Keratinocyte (primary cell): ENCODE measurements at regions not wholly inside any gene's neighbourhood (a gene's known extent, or its start where the extent isn't known, plus 50 kb on each side); places are given as distances from the start of the nearest gene placed in this dataset.

Experiments
- DNase-seq: peaks from one replicate; pipeline ENCODE4 v3.0.0-alpha.2; 2011; ENCODE audit warnings: low read depth, missing footprints, low spot score
- FAIRE-seq: peaks from 2 replicates; lab custom pipeline; 2011; peaks lifted over from hg19 to GRCh38; lab: Jason Lieb, UNC
- H2AFZ ChIP-seq: 2 replicates; pipeline ENCODE4 v1.6.0; 2012; ENCODE audit warnings: low read length, control low read depth, inconsistent platforms; ENCODE audit not compliant: control insufficient read depth
- H3K27ac ChIP-seq: 2 replicates; pipeline ENCODE4 v1.5.1; 2011; ENCODE audit warnings: low read length; ENCODE audit not compliant: control insufficient read depth, insufficient read depth
- H3K27me3 ChIP-seq: 3 replicates; pipeline ENCODE4 v1.6.0; 2011; ENCODE audit warnings: low read length; ENCODE audit not compliant: control insufficient read depth, insufficient read depth; ENCODE audit errors: extremely low read depth
- H3K36me3 ChIP-seq, 2 experiments: 2 replicates in 1 of 2; 3 replicates in 1 of 2; pipeline ENCODE4 v1.5.1; 2011; ENCODE audit warnings: low read length in 2 of 2, mild to moderate bottlenecking in 1 of 2; ENCODE audit not compliant: control insufficient read depth in 2 of 2, insufficient read depth in 2 of 2; ENCODE audit errors: extremely low read depth in 1 of 2
- H3K4me1 ChIP-seq: 3 replicates; pipeline ENCODE4 v1.5.1; 2011; ENCODE audit warnings: low read length; ENCODE audit not compliant: control insufficient read depth, insufficient read depth; ENCODE audit errors: extremely low read depth
- H3K4me2 ChIP-seq: 3 replicates; pipeline ENCODE4 v1.6.0; 2011; ENCODE audit warnings: low read depth, low read length; ENCODE audit not compliant: control insufficient read depth, insufficient read depth; ENCODE audit errors: extremely low read depth
- H3K4me3 ChIP-seq, 3 experiments: fragments of 200-600 bp in 1 of 3; sonication (generic) in 1 of 3; 2 replicates in 2 of 3; 3 replicates in 1 of 3; pipeline ENCODE4 v1.5.1; 2011 to 2016; ENCODE audit warnings: low read length in 3 of 3, mild to moderate bottlenecking in 3 of 3, control low read depth in 2 of 3, inconsistent platforms in 1 of 3, low read depth in 1 of 3, mixed read lengths in 1 of 3, mixed run types in 1 of 3, moderate library complexity in 1 of 3; ENCODE audit not compliant: control insufficient read depth in 2 of 3, insufficient read depth in 2 of 3; ENCODE audit errors: extremely low read depth in 1 of 3
- H3K79me2 ChIP-seq: 2 replicates; pipeline ENCODE4 v1.6.0; 2012; ENCODE audit warnings: low read length; ENCODE audit not compliant: control insufficient read depth, insufficient read depth
- H3K9ac ChIP-seq: 3 replicates; pipeline ENCODE4 v1.6.0; 2011; ENCODE audit warnings: low read length; ENCODE audit not compliant: control insufficient read depth, insufficient read depth; ENCODE audit errors: extremely low read depth
- H3K9me1 ChIP-seq: 3 replicates; pipeline ENCODE4 v1.6.0; 2011; ENCODE audit warnings: low read length; ENCODE audit not compliant: control insufficient read depth, insufficient read depth; ENCODE audit errors: extremely low read depth
- H3K9me3 ChIP-seq: 2 replicates; pipeline ENCODE4 v1.5.1; 2012; ENCODE audit warnings: low read depth, low read length; ENCODE audit not compliant: control insufficient read depth
- H4K20me1 ChIP-seq: 3 replicates; pipeline ENCODE4 v1.6.0; 2011; ENCODE audit warnings: low read length; ENCODE audit not compliant: control insufficient read depth, insufficient read depth; ENCODE audit errors: extremely low read depth
- CTCF ChIP-seq, 3 experiments: IDR thresholded peaks in 1 of 3; conservative IDR thresholded peaks in 1 of 3; optimal IDR thresholded peaks in 1 of 3; 2 replicates in 2 of 3; 3 replicates in 1 of 3; pipeline versions ENCODE3 to v1.5.1; 2011; ENCODE audit warnings: low read length in 3 of 3, mild to moderate bottlenecking in 3 of 3, moderate library complexity in 2 of 3, control low read depth in 1 of 3, inconsistent platforms in 1 of 3; ENCODE audit not compliant: insufficient read depth in 2 of 3; ENCODE audit errors: extremely low read depth in 1 of 3
- EZH2 ChIP-seq: IDR thresholded peaks from one replicate; pipeline ENCODE4 v1.6.1; 2012; ENCODE audit warnings: inconsistent platforms, mild to moderate bottlenecking, low read length, moderate library complexity
- dilution Hi-C: fragments of 300-500 bp; cut with MboI; formaldehyde crosslinking; loops from one replicate; pipeline ENCODE4 v1.7.0; 2020; ENCODE audit warnings: low sequenced_read_pairs; ENCODE audit not compliant: extremely low pct_ligation_motif_present

GRCh38 chr3:99094606-99095005 is 193.1 kb upstream of the DCBLD2 start:
- no peak overlapping the region for H3K4me2 ChIP-seq
- H3K9ac ChIP-seq, result no peak overlapping the region
- TF ChIP-seq CTCF (optimal IDR thresholded peaks at IDR 0.05 in 1 of 3, IDR thresholded peaks at IDR 0.05 in 1 of 3, conservative IDR thresholded peaks at IDR 0.05 in 1 of 3; ENCODE audit: extremely low read depth in 1 of 3, insufficient read depth in 2 of 3, low read length in 3 of 3) (no peak), EZH2 (no peak)
- no peaks in the 10 kb centered on the region for H3K9me3 ChIP-seq
- FAIRE-seq (no peak), DNase-seq (no peak)
- H3K79me2 ChIP-seq, result no peaks in the 10 kb centered on the region
- no peak overlapping the region for H3K27ac ChIP-seq
- no peaks in the 10 kb centered on the region for H3K36me3 ChIP-seq
- no peak overlapping the region for H3K4me3 ChIP-seq
- H2AFZ ChIP-seq, result no peak overlapping the region
- H4K20me1 ChIP-seq, result no peaks in the 10 kb centered on the region
- H3K4me1 ChIP-seq, result no peaks in the 10 kb centered on the region
- no peaks in the 10 kb centered on the region for H3K9me1 ChIP-seq
- H3K27me3 ChIP-seq, result no peaks in the 10 kb centered on the region
- dilution Hi-C loops, result no loop called here

GRCh38 chr3:99087277-99087676 is 185.8 kb upstream of the DCBLD2 start:
- H3K4me3 ChIP-seq, result no peak overlapping the region
- no peaks in the 10 kb centered on the region for H3K27me3 ChIP-seq
- H3K9me1 ChIP-seq, result no peaks in the 10 kb centered on the region
- no peak overlapping the region for H2AFZ ChIP-seq
- H3K9ac ChIP-seq, result no peak overlapping the region
- H3K4me1 ChIP-seq, result no peaks in the 10 kb centered on the region
- H3K9me3 ChIP-seq, result no peaks in the 10 kb centered on the region
- H3K79me2 ChIP-seq, result no peaks in the 10 kb centered on the region
- DNase-seq (no peak), FAIRE-seq (no peak)
- no peaks in the 10 kb centered on the region for H4K20me1 ChIP-seq
- no peak overlapping the region for H3K27ac ChIP-seq
- H3K36me3 ChIP-seq, result no peaks in the 10 kb centered on the region
- TF ChIP-seq CTCF (optimal IDR thresholded peaks at IDR 0.05 in 1 of 3, IDR thresholded peaks at IDR 0.05 in 1 of 3, conservative IDR thresholded peaks at IDR 0.05 in 1 of 3; ENCODE audit: extremely low read depth in 1 of 3, insufficient read depth in 2 of 3, low read length in 3 of 3) (no peak), EZH2 (no peak)
- dilution Hi-C loops, result no loop called here
- H3K4me2 ChIP-seq, result no peak overlapping the region
